GM23338 (cell line): ENCODE measurements at regions not wholly inside any gene's neighbourhood (a gene's known extent, or its start where the extent isn't known, plus 50 kb on each side); places are given as distances from the start of the nearest gene placed in this dataset.

ENCODE experiments used
- ATAC-seq: fragments of 200-7000 bp; cut with Tn5 transposase; 3 replicates; pipeline ENCODE4 v1.9.1; 2020
- DNase-seq: peaks from one replicate; pipeline ENCODE4 v3.0.0-alpha.2; 2015; ENCODE audit warnings: low spot score
- H2AFZ ChIP-seq: fragments of 200-600 bp; sonication (generic); 2 replicates; pipeline ENCODE4 v1.8.0; 2016; ENCODE audit warnings: antibody characterized with exemption, mild to moderate bottlenecking, moderate library complexity
- H3F3A ChIP-seq: fragments of 200-600 bp; sonication (generic); replicated peaks from 2 replicates; pipeline ENCODE4 v1.8.0; 2017; ENCODE audit warnings: antibody characterized with exemption, mixed run types, low read depth
- H3K27ac ChIP-seq: fragments of 200-600 bp; sonication (generic); 2 replicates; pipeline ENCODE4 v1.6.1; 2016; ENCODE audit warnings: low read depth
- H3K27me3 ChIP-seq: fragments of 200-600 bp; sonication (generic); 2 replicates; pipeline ENCODE4 v1.8.0; 2016; ENCODE audit warnings: mild to moderate bottlenecking, mixed run types, moderate library complexity; ENCODE audit not compliant: insufficient read depth
- H3K36me3 ChIP-seq: fragments of 200-600 bp; sonication (generic); 2 replicates; pipeline ENCODE4 v1.8.0; 2016; ENCODE audit warnings: mild to moderate bottlenecking; ENCODE audit not compliant: insufficient read depth
- H3K4me1 ChIP-seq: fragments of 200-600 bp; sonication (generic); 2 replicates; pipeline ENCODE4 v1.8.0; 2016; ENCODE audit warnings: mild to moderate bottlenecking, moderate library complexity; ENCODE audit not compliant: insufficient read depth
- H3K4me2 ChIP-seq: fragments of 200-600 bp; sonication (generic); 2 replicates; pipeline ENCODE4 v1.7.1; 2017; ENCODE audit warnings: mixed run types
- H3K4me3 ChIP-seq: fragments of 200-600 bp; sonication (generic); 2 replicates; pipeline ENCODE4 v1.6.1; 2016; ENCODE audit warnings: mixed run types
- H3K79me2 ChIP-seq: fragments of 200-600 bp; sonication (generic); replicated peaks from 2 replicates; pipeline ENCODE4 v1.8.0; 2017; ENCODE audit warnings: mild to moderate bottlenecking; ENCODE audit not compliant: insufficient read depth
- H3K9me2 ChIP-seq: fragments of 200-600 bp; sonication (generic); 2 replicates; pipeline ENCODE4 v1.8.0; 2017; ENCODE audit not compliant: insufficient read depth
- H4K20me1 ChIP-seq: fragments of 200-600 bp; sonication (generic); replicated peaks from 2 replicates; pipeline ENCODE4 v1.8.0; 2017; ENCODE audit warnings: mild to moderate bottlenecking; ENCODE audit not compliant: insufficient read depth
- H3K27ac Mint-ChIP-seq: 2 replicates; pipeline ENCODE4 v1.8.0; 2020; ENCODE audit warnings: inconsistent platforms, mild to moderate bottlenecking, moderate library complexity, mixed read lengths
- H3K27me3 Mint-ChIP-seq: 3 replicates; pipeline ENCODE4 v1.8.0; 2022; ENCODE audit warnings: low read depth, mild to moderate bottlenecking, moderate library complexity, mixed read lengths, inconsistent platforms; ENCODE audit not compliant: insufficient read depth, poor library complexity
- H3K36me3 Mint-ChIP-seq: 3 replicates; pipeline ENCODE4 v1.8.0; 2021; ENCODE audit warnings: low read depth, mild to moderate bottlenecking, inconsistent platforms, moderate library complexity, mixed read lengths
- H3K4me1 Mint-ChIP-seq: 3 replicates; pipeline ENCODE4 v1.8.0; 2020; ENCODE audit warnings: mild to moderate bottlenecking, inconsistent platforms, mixed read lengths
- H3K4me3 Mint-ChIP-seq: 3 replicates; pipeline ENCODE4 v1.8.0; 2021; ENCODE audit warnings: moderate library complexity, mild to moderate bottlenecking, inconsistent platforms, mixed read lengths
- H3K9me3 Mint-ChIP-seq: 3 replicates; pipeline ENCODE4 v1.8.0; 2020; ENCODE audit warnings: moderate library complexity, mild to moderate bottlenecking, inconsistent platforms, mixed read lengths
- CREB1 ChIP-seq: fragments of 250-450 bp; sonication (Bioruptor Pico); IDR thresholded peaks from 2 replicates; pipeline ENCODE4 v1.5.0; 2020; ENCODE audit warnings: low read depth, mild to moderate bottlenecking, moderate library complexity
- CTCF ChIP-seq, 2 experiments: fragments of 200-600 bp in 1 of 2; sonication (generic) in 1 of 2; conservative IDR thresholded peaks; 2 replicates each; pipeline versions ENCODE4 v1.5.1 to v1.6.1; 2016 to 2017; ENCODE audit warnings: antibody characterized with exemption in 2 of 2, low read depth in 2 of 2, mild to moderate bottlenecking in 2 of 2, moderate library complexity in 1 of 2
- EZH2 ChIP-seq: fragments of 200-600 bp; sonication (generic); IDR thresholded peaks from one replicate; pipeline ENCODE4 v1.8.0; 2017; ENCODE audit warnings: antibody characterized with exemption, mild to moderate bottlenecking, low read depth; ENCODE audit not compliant: unreplicated experiment
- EZH2phosphoT487 ChIP-seq: fragments of 200-600 bp; sonication (generic); IDR thresholded peaks from one replicate; pipeline ENCODE4 v1.8.1; 2018; ENCODE audit warnings: antibody characterized with exemption; ENCODE audit not compliant: unreplicated experiment
- JUNB ChIP-seq: IDR thresholded peaks from one replicate; pipeline ENCODE4 v1.6.1; 2016; ENCODE audit warnings: antibody characterized with exemption; ENCODE audit not compliant: unreplicated experiment
- NANOG ChIP-seq: IDR thresholded peaks from 2 replicates; pipeline ENCODE4 v1.6.1; 2016; ENCODE audit warnings: antibody characterized with exemption, borderline replicate concordance
- POLR2AphosphoS5 ChIP-seq: IDR thresholded peaks from 2 replicates; pipeline ENCODE4 v1.6.1; 2016; ENCODE audit warnings: antibody characterized with exemption, low read depth
- STAT1 ChIP-seq: IDR thresholded peaks from one replicate; pipeline ENCODE4 v1.6.1; 2016; ENCODE audit warnings: antibody characterized with exemption; ENCODE audit not compliant: unreplicated experiment
- ZNF114 ChIP-seq: fragments of 250-450 bp; sonication (Bioruptor Pico); IDR thresholded peaks from 2 replicates; pipeline ENCODE4 v1.5.0; 2020; ENCODE audit warnings: mild to moderate bottlenecking, moderate library complexity
- ZNF331 ChIP-seq: fragments of 250-450 bp; sonication (Bioruptor Pico); IDR thresholded peaks from 2 replicates; pipeline ENCODE4 v1.5.0; 2020; ENCODE audit warnings: low read depth, mild to moderate bottlenecking, moderate library complexity
- ZNF462 ChIP-seq: fragments of 250-450 bp; sonication (Bioruptor Pico); IDR thresholded peaks from 2 replicates; pipeline ENCODE4 v1.5.0; 2020; ENCODE audit warnings: mild to moderate bottlenecking, moderate library complexity
- TF ChIP-seq, protein P1 (sequence below): IDR thresholded peaks from 2 replicates; pipeline ENCODE4 v1.6.1; 2016; ENCODE audit warnings: antibody characterized with exemption
- TF ChIP-seq, protein P2 (sequence below): IDR thresholded peaks from one replicate; pipeline ENCODE4 v1.6.1; 2018; ENCODE audit warnings: antibody characterized with exemption; ENCODE audit not compliant: unreplicated experiment

DNA sequence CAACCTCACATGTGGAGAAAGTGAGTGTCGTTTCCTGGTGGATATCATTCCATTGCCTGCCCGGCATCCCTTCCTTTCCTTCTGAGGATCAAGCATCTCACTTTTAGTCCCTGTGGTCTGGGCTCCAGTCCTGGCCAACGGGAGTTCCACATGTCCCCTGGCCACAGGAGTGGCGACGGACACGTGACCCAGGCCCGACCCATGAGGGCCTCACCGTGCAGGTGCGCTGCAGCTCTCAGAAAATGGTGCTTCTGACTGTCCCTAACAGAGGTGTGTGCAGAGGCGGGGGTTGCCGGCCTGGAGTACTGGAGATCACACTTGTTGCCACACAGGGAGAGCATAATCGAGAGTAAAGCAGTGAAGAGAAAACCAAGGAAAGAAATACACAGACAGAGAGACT, 476.9 kb upstream of the FRG1 start:
- Mint-ChIP-seq H3K27ac (no peak overlapping the region), H3K27me3 (no peaks in the 10 kb centered on the region), H3K36me3 (peaks cover 7% of the 10 kb centered on the region), H3K9me3 (peaks cover 56% of the 10 kb centered on the region), H3K4me1 (no peaks in the 10 kb centered on the region), H3K4me3 (no peak overlapping the region)
- Histone ChIP-seq H3K9me2 (0 out of 2 replicates have a peak, but pooled peaks cover 8% of the 10 kb centered on the region), H3K4me1 (no peaks in the 10 kb centered on the region), H3K27ac (no peak overlapping the region), H3K4me3 (no peak overlapping the region), H3K4me2 (no peak overlapping the region), H3K27me3 (no peaks in the 10 kb centered on the region), H4K20me1 (no peaks in the 10 kb centered on the region), H3K36me3 (no peaks in the 10 kb centered on the region), H3K79me2 (no peaks in the 10 kb centered on the region), H2AFZ (0 out of 2 replicates have a peak overlapping the region, but pooled peaks have one; percentile 3), H3F3A (no peaks in the 10 kb centered on the region)
- DNase-seq (no peak), ATAC-seq (no peak)
- no peak for TF ChIP-seq POLR2AphosphoS5
- TF ChIP-seq STAT1 = no peak
- TF ChIP-seq, protein P1, sequence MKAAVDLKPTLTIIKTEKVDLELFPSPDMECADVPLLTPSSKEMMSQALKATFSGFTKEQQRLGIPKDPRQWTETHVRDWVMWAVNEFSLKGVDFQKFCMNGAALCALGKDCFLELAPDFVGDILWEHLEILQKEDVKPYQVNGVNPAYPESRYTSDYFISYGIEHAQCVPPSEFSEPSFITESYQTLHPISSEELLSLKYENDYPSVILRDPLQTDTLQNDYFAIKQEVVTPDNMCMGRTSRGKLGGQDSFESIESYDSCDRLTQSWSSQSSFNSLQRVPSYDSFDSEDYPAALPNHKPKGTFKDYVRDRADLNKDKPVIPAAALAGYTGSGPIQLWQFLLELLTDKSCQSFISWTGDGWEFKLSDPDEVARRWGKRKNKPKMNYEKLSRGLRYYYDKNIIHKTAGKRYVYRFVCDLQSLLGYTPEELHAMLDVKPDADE = no peak
- no peak for TF ChIP-seq ZNF462 (CRISPR knock-in tag)
- no peak for TF ChIP-seq EZH2phosphoT487
- no peak for TF ChIP-seq ZNF114
- no peak for TF ChIP-seq EZH2
- TF ChIP-seq JUNB = no peak
- TF ChIP-seq ZNF331 (CRISPR knock-in tag) = no peak
- no peak for TF ChIP-seq CTCF (conservative IDR thresholded peaks at IDR 0.05; ENCODE audit: low read depth in 2 of 2)
- TF ChIP-seq CREB1 = no peak
- no peak for TF ChIP-seq NANOG
- TF ChIP-seq, protein P2, sequence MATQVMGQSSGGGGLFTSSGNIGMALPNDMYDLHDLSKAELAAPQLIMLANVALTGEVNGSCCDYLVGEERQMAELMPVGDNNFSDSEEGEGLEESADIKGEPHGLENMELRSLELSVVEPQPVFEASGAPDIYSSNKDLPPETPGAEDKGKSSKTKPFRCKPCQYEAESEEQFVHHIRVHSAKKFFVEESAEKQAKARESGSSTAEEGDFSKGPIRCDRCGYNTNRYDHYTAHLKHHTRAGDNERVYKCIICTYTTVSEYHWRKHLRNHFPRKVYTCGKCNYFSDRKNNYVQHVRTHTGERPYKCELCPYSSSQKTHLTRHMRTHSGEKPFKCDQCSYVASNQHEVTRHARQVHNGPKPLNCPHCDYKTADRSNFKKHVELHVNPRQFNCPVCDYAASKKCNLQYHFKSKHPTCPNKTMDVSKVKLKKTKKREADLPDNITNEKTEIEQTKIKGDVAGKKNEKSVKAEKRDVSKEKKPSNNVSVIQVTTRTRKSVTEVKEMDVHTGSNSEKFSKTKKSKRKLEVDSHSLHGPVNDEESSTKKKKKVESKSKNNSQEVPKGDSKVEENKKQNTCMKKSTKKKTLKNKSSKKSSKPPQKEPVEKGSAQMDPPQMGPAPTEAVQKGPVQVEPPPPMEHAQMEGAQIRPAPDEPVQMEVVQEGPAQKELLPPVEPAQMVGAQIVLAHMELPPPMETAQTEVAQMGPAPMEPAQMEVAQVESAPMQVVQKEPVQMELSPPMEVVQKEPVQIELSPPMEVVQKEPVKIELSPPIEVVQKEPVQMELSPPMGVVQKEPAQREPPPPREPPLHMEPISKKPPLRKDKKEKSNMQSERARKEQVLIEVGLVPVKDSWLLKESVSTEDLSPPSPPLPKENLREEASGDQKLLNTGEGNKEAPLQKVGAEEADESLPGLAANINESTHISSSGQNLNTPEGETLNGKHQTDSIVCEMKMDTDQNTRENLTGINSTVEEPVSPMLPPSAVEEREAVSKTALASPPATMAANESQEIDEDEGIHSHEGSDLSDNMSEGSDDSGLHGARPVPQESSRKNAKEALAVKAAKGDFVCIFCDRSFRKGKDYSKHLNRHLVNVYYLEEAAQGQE = no peak
